H9 (cell line): ENCODE measurements at regions not wholly inside any gene's neighbourhood (a gene's known extent, or its start where the extent isn't known, plus 50 kb on each side); places are given as distances from the start of the nearest gene placed in this dataset.

Source experiments
- DNase-seq: peaks from one replicate; pipeline ENCODE4 v3.0.0-alpha.2; 2017
- H2AFZ ChIP-seq: one replicate; pipeline ENCODE4 v1.6.1; 2013; ENCODE audit warnings: mild to moderate bottlenecking, low read length, control low read depth, moderate library complexity
- H2AK5ac ChIP-seq: 2 replicates; pipeline ENCODE4 v1.6.1; 2013; ENCODE audit warnings: low read length, control low read depth, mixed read lengths; ENCODE audit not compliant: insufficient read length
- H2BK120ac ChIP-seq: one replicate; pipeline ENCODE4 v1.6.1; 2013; ENCODE audit warnings: low read depth, mild to moderate bottlenecking, low read length, control low read depth, inconsistent platforms; ENCODE audit not compliant: poor library complexity, severe bottlenecking
- H2BK12ac ChIP-seq: 2 replicates; pipeline ENCODE4 v1.6.1; 2013; ENCODE audit warnings: low read length, control low read depth, mixed read lengths, low read depth; ENCODE audit not compliant: insufficient read length
- H2BK15ac ChIP-seq: 2 replicates; pipeline ENCODE4 v1.6.1; 2013; ENCODE audit warnings: low read depth, low read length, control low read depth
- H2BK20ac ChIP-seq: one replicate; pipeline ENCODE4 v1.6.1; 2013; ENCODE audit warnings: low read depth, mild to moderate bottlenecking, low read length, control low read depth, inconsistent platforms; ENCODE audit not compliant: poor library complexity, severe bottlenecking
- H2BK5ac ChIP-seq: 2 replicates; pipeline ENCODE4 v1.6.1; 2013; ENCODE audit warnings: low read length, control low read depth, mixed read lengths; ENCODE audit not compliant: insufficient read length
- H3K14ac ChIP-seq: 2 replicates; pipeline ENCODE4 v1.6.1; 2013; ENCODE audit warnings: low read length, control low read depth; ENCODE audit not compliant: insufficient read depth
- H3K18ac ChIP-seq: 2 replicates; pipeline ENCODE4 v1.6.1; 2013; ENCODE audit warnings: low read depth, mild to moderate bottlenecking, mixed read lengths, low read length, control low read depth; ENCODE audit not compliant: insufficient read length
- H3K23ac ChIP-seq: 2 replicates; pipeline ENCODE4 v1.6.1; 2013; ENCODE audit warnings: low read length, control low read depth, mixed read lengths, low read depth; ENCODE audit not compliant: insufficient read length
- H3K23me2 ChIP-seq: 2 replicates; pipeline ENCODE4 v1.6.1; 2013; ENCODE audit warnings: low read depth, mild to moderate bottlenecking, mixed read lengths, low read length, control low read depth; ENCODE audit not compliant: insufficient read length, poor library complexity, severe bottlenecking
- H3K27ac ChIP-seq: 2 replicates; pipeline ENCODE4 v1.5.1; 2013; ENCODE audit warnings: low read length, control low read depth, mixed read lengths, low read depth; ENCODE audit not compliant: insufficient read length
- H3K27me3 ChIP-seq: 2 replicates; pipeline ENCODE4 v1.6.1; 2013; ENCODE audit warnings: low read length, control low read depth, inconsistent platforms; ENCODE audit not compliant: insufficient read depth
- H3K4ac ChIP-seq: 2 replicates; pipeline ENCODE4 v1.6.1; 2013; ENCODE audit warnings: low read depth, mild to moderate bottlenecking, control low read depth, inconsistent platforms, low read length, moderate library complexity
- H3K4me1 ChIP-seq: 2 replicates; pipeline ENCODE4 v1.6.1; 2013; ENCODE audit warnings: low read length, control low read depth, inconsistent platforms; ENCODE audit not compliant: insufficient read depth
- H3K4me2 ChIP-seq: 2 replicates; pipeline ENCODE4 v1.6.1; 2013; ENCODE audit warnings: low read length, control low read depth, mixed read lengths; ENCODE audit not compliant: insufficient read length, insufficient read depth
- H3K56ac ChIP-seq: 2 replicates; pipeline ENCODE4 v1.6.1; 2013; ENCODE audit warnings: low read depth, mild to moderate bottlenecking, mixed read lengths, low read length, control low read depth; ENCODE audit not compliant: insufficient read length
- H3K79me1 ChIP-seq: 2 replicates; pipeline ENCODE4 v1.6.1; 2013; ENCODE audit warnings: low read depth, mild to moderate bottlenecking, moderate library complexity, low read length, control low read depth, inconsistent platforms; ENCODE audit not compliant: insufficient read depth, poor library complexity, severe bottlenecking
- H3K79me2 ChIP-seq: 2 replicates; pipeline ENCODE4 v1.6.1; 2013; ENCODE audit warnings: low read length, control low read depth, inconsistent platforms; ENCODE audit not compliant: insufficient read depth
- H3K9ac ChIP-seq: 2 replicates; pipeline ENCODE4 v1.6.1; 2013; ENCODE audit warnings: low read length, control low read depth, mixed read lengths; ENCODE audit not compliant: insufficient read length; ENCODE audit errors: extremely low read depth
- H3K9me3 ChIP-seq: one replicate; pipeline ENCODE4 v1.6.1; 2013; ENCODE audit warnings: low read depth, low read length, inconsistent platforms; ENCODE audit not compliant: control insufficient read depth
- H3T11ph ChIP-seq: one replicate; pipeline ENCODE4 v1.6.1; 2013; ENCODE audit warnings: mild to moderate bottlenecking, low read length, control low read depth, inconsistent platforms
- H4K20me1 ChIP-seq: one replicate; pipeline ENCODE4 v1.6.1; 2013; ENCODE audit not compliant: control insufficient read depth, insufficient read length, insufficient read depth
- H4K5ac ChIP-seq: 2 replicates; pipeline ENCODE4 v1.6.1; 2013; ENCODE audit warnings: low read depth, mild to moderate bottlenecking, mixed read lengths, low read length, control low read depth; ENCODE audit not compliant: insufficient read length
- H4K8ac ChIP-seq: replicated peaks from 2 replicates; pipeline ENCODE4 v1.6.1; 2013; ENCODE audit warnings: low read length, control low read depth, mixed read lengths, low read depth; ENCODE audit not compliant: insufficient read length
- H4K91ac ChIP-seq: 2 replicates; pipeline ENCODE4 v1.6.1; 2013; ENCODE audit warnings: low read depth, mild to moderate bottlenecking, moderate library complexity, mixed read lengths, low read length, control low read depth; ENCODE audit not compliant: insufficient read length
- H3K27ac Mint-ChIP-seq, 3 experiments: 2 replicates in 2 of 3; 3 replicates in 1 of 3; pipeline ENCODE4 v1.8.0; 2020 to 2021; ENCODE audit warnings: mixed read lengths in 3 of 3, mild to moderate bottlenecking in 1 of 3, moderate library complexity in 1 of 3
- H3K27me3 Mint-ChIP-seq: 2 replicates; pipeline ENCODE4 v1.8.0; 2021; ENCODE audit warnings: low read depth, mild to moderate bottlenecking, moderate library complexity, mixed read lengths
- H3K36me3 Mint-ChIP-seq, 3 experiments: 2 replicates in 2 of 3; 3 replicates in 1 of 3; pipeline ENCODE4 v1.8.0; 2020 to 2021; ENCODE audit warnings: low read depth in 3 of 3, mixed read lengths in 3 of 3; ENCODE audit not compliant: insufficient read depth in 1 of 3
- H3K4me1 Mint-ChIP-seq, 2 experiments: 2 replicates each; pipeline ENCODE4 v1.8.0; 2020; ENCODE audit warnings: mixed read lengths in 2 of 2
- H3K4me3 Mint-ChIP-seq, 2 experiments: 2 replicates in 1 of 2; 3 replicates in 1 of 2; pipeline ENCODE4 v1.8.0; 2020 to 2021; ENCODE audit warnings: mild to moderate bottlenecking in 2 of 2, mixed read lengths in 2 of 2, moderate library complexity in 1 of 2
- H3K9me3 Mint-ChIP-seq, 2 experiments: 2 replicates in 1 of 2; 3 replicates in 1 of 2; pipeline ENCODE4 v1.8.0; 2020; ENCODE audit warnings: mild to moderate bottlenecking in 2 of 2, mixed read lengths in 2 of 2, moderate library complexity in 1 of 2
- WGBS: extraction: QIAGEN DNeasy Blood & Tissue Kit; methylation state at CpG from one replicate; pipeline ENCODE4 v1.1.7; 2013; ENCODE audit warnings: missing lambda C conversion rate, low lambda C conversion rate, mixed read lengths; ENCODE audit not compliant: insufficient read length; ENCODE audit errors: extremely low coverage; 5-methylcytosine and 5-hydroxymethylcytosine counted together
- TF ChIP-seq, protein P1 (sequence below): fragments of 200-600 bp; sonication (generic); conservative IDR thresholded peaks from 3 replicates; pipeline ENCODE4 v1.8.0; 2021; ENCODE audit warnings: antibody characterized with exemption, mild to moderate bottlenecking

GRCh38 chr3:35042210-35042991 lies 596.9 kb upstream of the ARPP21 start:
- no CpG with 5 or more reads among the region's 2 CpGs for WGBS
- Histone ChIP-seq H2BK120ac (no peak overlapping the region), H3K4me2 (no peak overlapping the region), H2BK12ac (no peak overlapping the region), H3K9me3 (no peaks in the 10 kb centered on the region), H3K56ac (no peak overlapping the region), H3K14ac (no peak overlapping the region), H3K18ac (no peak overlapping the region), H2BK15ac (no peak overlapping the region), H3K27ac (no peak overlapping the region), H4K8ac (no peak overlapping the region), H4K20me1 (no peaks in the 10 kb centered on the region), H4K91ac (no peak overlapping the region), H4K5ac (no peak overlapping the region), H3K9ac (no peak overlapping the region), H2AK5ac (no peak overlapping the region), H2BK20ac (no peak overlapping the region), H3K79me1 (no peaks in the 10 kb centered on the region), H3K27me3 (no peaks in the 10 kb centered on the region), H3K4me1 (no peaks in the 10 kb centered on the region), H2AFZ (no peak overlapping the region), H2BK5ac (no peak overlapping the region), H3K23ac (no peak overlapping the region), H3K4ac (no peak overlapping the region), H3K23me2 (no peaks in the 10 kb centered on the region), H3K79me2 (no peaks in the 10 kb centered on the region), H3T11ph (no peak overlapping the region)
- TF ChIP-seq, protein P1, sequence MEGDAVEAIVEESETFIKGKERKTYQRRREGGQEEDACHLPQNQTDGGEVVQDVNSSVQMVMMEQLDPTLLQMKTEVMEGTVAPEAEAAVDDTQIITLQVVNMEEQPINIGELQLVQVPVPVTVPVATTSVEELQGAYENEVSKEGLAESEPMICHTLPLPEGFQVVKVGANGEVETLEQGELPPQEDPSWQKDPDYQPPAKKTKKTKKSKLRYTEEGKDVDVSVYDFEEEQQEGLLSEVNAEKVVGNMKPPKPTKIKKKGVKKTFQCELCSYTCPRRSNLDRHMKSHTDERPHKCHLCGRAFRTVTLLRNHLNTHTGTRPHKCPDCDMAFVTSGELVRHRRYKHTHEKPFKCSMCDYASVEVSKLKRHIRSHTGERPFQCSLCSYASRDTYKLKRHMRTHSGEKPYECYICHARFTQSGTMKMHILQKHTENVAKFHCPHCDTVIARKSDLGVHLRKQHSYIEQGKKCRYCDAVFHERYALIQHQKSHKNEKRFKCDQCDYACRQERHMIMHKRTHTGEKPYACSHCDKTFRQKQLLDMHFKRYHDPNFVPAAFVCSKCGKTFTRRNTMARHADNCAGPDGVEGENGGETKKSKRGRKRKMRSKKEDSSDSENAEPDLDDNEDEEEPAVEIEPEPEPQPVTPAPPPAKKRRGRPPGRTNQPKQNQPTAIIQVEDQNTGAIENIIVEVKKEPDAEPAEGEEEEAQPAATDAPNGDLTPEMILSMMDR = no peak
- no peak for DNase-seq
- Mint-ChIP-seq H3K36me3 (no peaks in the 10 kb centered on the region), H3K27ac (no peak overlapping the region), H3K4me3 (no peak overlapping the region), H3K27me3 (no peaks in the 10 kb centered on the region; the same call in 1 of the 2 replicates), H3K4me1 (peaks cover 0 to 2% of the 10 kb centered on the region in 2 experiments; a peak in 1 of 4 replicates), H3K9me3 (no peaks in the 10 kb centered on the region)
